HEK293 (cell line): ENCODE measurements at regions not wholly inside any gene's neighbourhood (a gene's known extent, or its start where the extent isn't known, plus 50 kb on each side); places are given as distances from the start of the nearest gene placed in this dataset.
"Not testable (repeated sequence)": the region's sequence is repeated elsewhere in the genome, so short reads cannot be mapped to it uniquely, and the experiment has no call there.

Experiments
- ATF2 ChIP-seq: fragments of 450-650 bp; formaldehyde crosslinking; IDR thresholded peaks from 2 replicates; pipeline ENCODE4 v1.5.1; 2016; ENCODE audit warnings: missing biosample characterization, missing genetic modification characterization, low read depth
- HOXA7 ChIP-seq: sonication (generic); formaldehyde crosslinking; IDR thresholded peaks from 2 replicates; pipeline ENCODE4 v1.8.1; 2022; ENCODE audit warnings: missing genetic modification reagents, borderline replicate concordance
- MEIS1 ChIP-seq: sonication (generic); formaldehyde crosslinking; IDR thresholded peaks from 2 replicates; pipeline ENCODE4 v1.8.1; 2022; ENCODE audit warnings: missing genetic modification reagents, mild to moderate bottlenecking, borderline replicate concordance
- OVOL3 ChIP-seq: fragments of 450-650 bp; formaldehyde crosslinking; IDR thresholded peaks from 2 replicates; pipeline ENCODE4 v1.5.1; 2016; ENCODE audit warnings: missing biosample characterization, missing genetic modification characterization
- REST ChIP-seq: fragments of 450-650 bp; formaldehyde crosslinking; IDR thresholded peaks from 2 replicates; pipeline ENCODE4 v1.5.1; 2016; ENCODE audit warnings: missing biosample characterization, missing genetic modification characterization
- ZNF302 ChIP-seq: fragments of 450-650 bp; formaldehyde crosslinking; IDR thresholded peaks from 2 replicates; pipeline ENCODE4 v1.5.1; 2016; ENCODE audit warnings: missing biosample characterization, missing genetic modification characterization, low read depth
- ZNF394 ChIP-seq: fragments of 450-650 bp; formaldehyde crosslinking; IDR thresholded peaks from 2 replicates; pipeline ENCODE4 v1.5.1; 2016; ENCODE audit warnings: missing biosample characterization, missing genetic modification characterization, mild to moderate bottlenecking, moderate library complexity, borderline replicate concordance
- ZNF416 ChIP-seq: fragments of 450-650 bp; formaldehyde crosslinking; IDR thresholded peaks from 2 replicates; pipeline ENCODE4 v1.5.1; 2016; ENCODE audit warnings: missing biosample characterization, missing genetic modification characterization
- ZNF701 ChIP-seq: fragments of 450-650 bp; formaldehyde crosslinking; IDR thresholded peaks from 2 replicates; pipeline ENCODE4 v1.5.1; 2016; ENCODE audit warnings: missing biosample characterization, missing genetic modification characterization
- ZNF837 ChIP-seq: fragments of 450-650 bp; formaldehyde crosslinking; IDR thresholded peaks from 2 replicates; pipeline ENCODE4 v1.5.1; 2016; ENCODE audit warnings: missing biosample characterization, missing genetic modification characterization
- TF ChIP-seq, protein P1 (sequence below): fragments of 450-650 bp; formaldehyde crosslinking; IDR thresholded peaks from 2 replicates; pipeline ENCODE4 v1.5.1; 2016; ENCODE audit warnings: missing biosample characterization, missing genetic modification characterization

DNA sequence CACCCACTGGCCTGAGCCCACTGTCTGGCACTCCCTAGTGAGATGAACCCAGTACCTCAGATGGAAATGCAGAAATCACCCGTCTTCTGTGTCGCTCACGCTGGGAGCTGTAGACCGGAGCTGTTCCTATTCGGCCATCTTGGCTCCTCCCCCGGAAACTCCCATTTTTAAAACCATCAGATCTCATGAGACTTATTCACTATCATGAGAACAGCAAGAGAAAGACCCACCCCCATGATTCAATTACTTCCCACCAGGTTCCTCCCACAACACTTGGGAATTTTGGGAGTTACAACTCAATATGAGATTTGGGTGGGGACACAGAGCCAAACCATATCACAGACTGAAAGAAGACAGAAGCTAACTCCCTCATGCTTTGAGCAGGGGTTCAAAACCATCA lies 134.5 kb downstream of the SLC39A8 start:
- not testable (repeated sequence) for TF ChIP-seq ZNF416; ZNF302; OVOL3 (tag by site-specific recombination); REST (tag by site-specific recombination); ZNF837 (tag by site-specific recombination); ZNF701 (tag by site-specific recombination); HOXA7; MEIS1; ZNF394 (tag by site-specific recombination); ATF2 (tag by site-specific recombination)
- TF ChIP-seq, protein P1, sequence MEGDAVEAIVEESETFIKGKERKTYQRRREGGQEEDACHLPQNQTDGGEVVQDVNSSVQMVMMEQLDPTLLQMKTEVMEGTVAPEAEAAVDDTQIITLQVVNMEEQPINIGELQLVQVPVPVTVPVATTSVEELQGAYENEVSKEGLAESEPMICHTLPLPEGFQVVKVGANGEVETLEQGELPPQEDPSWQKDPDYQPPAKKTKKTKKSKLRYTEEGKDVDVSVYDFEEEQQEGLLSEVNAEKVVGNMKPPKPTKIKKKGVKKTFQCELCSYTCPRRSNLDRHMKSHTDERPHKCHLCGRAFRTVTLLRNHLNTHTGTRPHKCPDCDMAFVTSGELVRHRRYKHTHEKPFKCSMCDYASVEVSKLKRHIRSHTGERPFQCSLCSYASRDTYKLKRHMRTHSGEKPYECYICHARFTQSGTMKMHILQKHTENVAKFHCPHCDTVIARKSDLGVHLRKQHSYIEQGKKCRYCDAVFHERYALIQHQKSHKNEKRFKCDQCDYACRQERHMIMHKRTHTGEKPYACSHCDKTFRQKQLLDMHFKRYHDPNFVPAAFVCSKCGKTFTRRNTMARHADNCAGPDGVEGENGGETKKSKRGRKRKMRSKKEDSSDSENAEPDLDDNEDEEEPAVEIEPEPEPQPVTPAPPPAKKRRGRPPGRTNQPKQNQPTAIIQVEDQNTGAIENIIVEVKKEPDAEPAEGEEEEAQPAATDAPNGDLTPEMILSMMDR (tag by site-specific recombination) = not testable (repeated sequence)
